SIG-M5 treated with dmso at 0.1 percent for 504 hours (cell line): ENCODE measurements at regions not wholly inside any gene's neighbourhood (a gene's known extent, or its start where the extent isn't known, plus 50 kb on each side); places are given as distances from the start of the nearest gene placed in this dataset.
"Not testable (repeated sequence)": the region's sequence is repeated elsewhere in the genome, so short reads cannot be mapped to it uniquely, and the experiment has no call there.

ENCODE experiments used
- DNase-seq: peaks from one replicate; lab custom pipeline; 2025; ENCODE audit not compliant: unreplicated experiment; lab: John Stamatoyannopoulos, UW

DNA sequence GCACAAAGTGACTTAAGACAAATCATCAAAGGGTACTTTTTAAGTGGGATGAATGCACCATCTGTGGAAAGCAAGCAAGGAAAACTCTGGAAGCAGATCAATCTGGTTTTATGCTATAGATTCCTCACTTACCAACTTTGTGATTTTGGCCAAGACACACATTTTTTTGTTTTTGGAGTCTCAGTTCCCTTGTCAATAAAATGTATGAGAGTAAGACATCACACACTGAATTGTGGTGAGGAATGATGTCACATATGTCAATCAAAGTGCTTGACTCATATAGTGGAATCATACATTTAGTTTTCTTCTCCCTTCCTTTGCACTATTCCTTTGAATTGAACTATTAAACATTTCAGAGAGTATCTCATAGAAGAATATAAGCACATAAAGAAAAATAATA lies 620.5 kb upstream of the CITED2 start:
- DNase-seq = no peak

DNA sequence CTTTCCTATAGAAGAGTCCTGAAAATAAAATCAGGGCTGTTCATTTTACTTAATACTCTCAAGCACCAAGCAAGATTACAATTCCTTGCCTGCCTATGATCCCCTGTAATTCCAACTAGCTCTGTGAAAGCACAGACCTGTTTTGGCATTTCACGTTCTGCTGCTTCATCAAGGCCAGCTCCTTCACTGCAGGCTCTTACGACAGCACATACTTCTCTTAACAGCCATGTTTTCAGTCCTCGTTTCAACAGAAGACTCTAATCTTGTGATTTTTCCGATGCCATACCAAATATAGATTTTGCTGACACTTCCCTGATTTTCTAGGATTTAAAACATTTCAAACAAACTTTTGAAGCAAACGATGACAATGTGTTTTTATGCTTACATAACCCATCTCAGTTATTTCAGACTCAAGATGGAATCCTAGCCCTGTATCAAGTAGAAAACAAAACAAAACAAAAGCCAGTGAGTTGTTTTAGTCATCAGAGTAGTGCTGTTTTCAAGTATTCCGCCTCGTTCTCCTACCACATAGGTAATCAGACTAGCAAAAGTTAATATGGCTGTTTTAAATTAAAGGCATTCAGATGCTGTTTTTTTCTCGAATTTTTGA lies 616.5 kb upstream of the CITED2 start:
- DNase-seq = no peak

DNA sequence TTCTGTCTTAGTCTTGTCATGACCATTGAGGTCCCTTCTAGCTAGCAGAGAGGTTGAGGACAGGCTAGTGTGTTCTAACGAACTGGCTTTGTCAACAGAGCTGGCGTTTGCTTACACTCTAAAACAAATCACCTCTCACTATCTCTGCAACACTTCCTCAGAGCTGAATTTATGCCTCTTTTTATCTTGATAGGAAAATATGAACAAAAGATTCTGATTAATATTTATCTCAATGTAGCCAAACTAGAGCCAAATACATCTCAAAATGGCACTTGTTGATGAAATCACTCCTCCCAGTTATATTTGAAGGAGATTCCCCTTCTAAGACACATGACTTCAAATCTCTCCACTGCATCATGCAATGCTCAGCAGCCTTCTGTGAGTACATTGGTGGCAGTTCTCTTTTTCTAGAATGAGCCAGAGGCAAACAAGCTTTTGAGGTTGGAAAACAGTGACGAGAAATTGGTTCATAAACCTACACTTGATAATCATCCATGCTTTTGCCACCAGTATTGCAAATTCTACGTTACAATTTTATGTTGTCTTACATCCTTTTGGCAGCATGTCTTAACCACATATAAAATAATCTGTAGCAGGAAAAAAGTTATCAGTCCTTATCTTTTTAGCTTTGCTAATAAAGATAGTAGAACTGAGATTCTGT lies 615.7 kb upstream of the CITED2 start:
- no peak for DNase-seq

DNA sequence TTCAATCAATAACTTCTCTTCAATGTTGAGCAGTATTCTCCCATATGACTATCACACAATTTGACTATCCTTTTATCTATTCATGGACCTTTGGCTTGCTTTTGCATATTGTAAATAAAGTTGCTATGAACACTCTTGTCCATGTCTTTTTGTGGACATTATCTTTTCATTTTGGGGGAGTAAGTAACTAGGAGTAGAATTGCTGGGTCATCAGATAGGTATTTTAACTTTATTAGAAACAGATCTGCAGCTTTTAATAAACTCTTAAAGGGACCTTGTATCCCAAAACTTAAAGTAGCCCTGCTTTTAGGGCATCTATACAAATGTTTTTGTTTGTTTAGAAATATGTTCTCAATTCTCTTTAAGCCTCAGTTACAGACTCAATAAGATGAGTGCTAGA lies 614.2 kb upstream of the CITED2 start:
- no peak for DNase-seq

- no peak for DNase-seq
Measured at GRCh38 chr6:139987091-139987490, 612.6 kb upstream of the CITED2 start.

DNA sequence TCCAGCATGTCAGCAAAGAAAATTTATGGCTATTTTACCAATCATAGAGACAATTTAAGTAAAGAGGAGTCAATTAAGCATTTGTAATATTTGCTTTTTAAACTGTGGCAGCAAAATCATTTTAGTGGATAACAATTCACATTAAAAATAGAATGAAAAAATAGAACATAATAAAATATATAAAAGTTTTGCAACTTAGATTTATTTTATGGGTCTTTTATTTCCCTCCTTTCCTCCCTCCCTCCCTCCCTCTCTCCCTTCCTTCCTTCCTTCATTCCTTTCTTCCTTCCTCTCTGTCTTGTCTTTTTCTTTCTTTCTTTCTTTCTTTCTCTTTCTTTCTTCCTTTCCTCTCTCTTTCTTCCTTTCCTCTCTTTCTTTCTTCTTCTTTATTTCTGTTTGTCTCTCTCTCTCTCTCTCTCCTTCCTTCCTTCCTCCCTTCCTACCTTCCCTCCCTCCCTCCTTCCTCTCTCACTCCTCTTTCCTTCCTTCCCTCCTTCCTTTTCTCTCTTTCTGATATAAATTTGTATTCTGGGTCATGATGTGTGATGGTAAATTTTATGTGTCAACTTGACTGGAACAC lies 610.9 kb upstream of the CITED2 start:
- DNase-seq = no peak

- DNase-seq = no peak
Measured at GRCh38 chr6:139984317-139984716, 609.9 kb upstream of the CITED2 start.

- DNase-seq = no peak
Measured at GRCh38 chr6:139983555-139984276, 609.3 kb upstream of the CITED2 start.

DNA sequence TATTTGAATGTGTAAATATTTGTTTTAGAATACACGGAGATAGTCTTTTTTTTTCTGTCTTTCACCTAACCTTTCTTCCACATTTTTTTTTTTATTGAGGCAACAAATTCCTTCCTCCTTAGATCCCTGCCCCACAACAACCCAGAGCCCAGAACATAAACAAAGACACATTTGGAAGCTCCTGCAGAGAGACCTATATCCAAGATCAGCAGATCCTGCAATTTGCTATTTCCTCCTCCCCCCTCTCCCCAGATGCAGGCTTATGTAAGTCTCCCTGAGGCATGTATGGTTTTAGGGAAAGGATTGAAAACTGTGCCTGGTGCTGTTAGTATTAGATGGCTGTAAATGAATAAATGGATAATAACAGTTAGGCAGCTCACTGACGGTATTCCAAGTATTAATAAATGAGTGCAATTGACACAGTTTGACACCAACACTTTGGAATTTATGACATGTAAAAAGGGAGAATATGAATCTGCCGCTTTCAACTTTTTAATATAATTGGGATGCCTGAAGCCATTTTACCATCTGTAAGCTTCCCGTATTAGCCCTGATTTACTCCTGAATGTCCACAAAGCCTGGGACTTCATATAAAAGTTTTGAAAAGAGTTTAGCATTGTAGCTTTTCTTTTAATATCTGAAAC lies 608.3 kb upstream of the CITED2 start:
- no peak for DNase-seq

- DNase-seq = no peak
Measured at GRCh38 chr6:139982195-139982594, 607.7 kb upstream of the CITED2 start.

GRCh38 chr6:139981768-139982181 lies 607.3 kb upstream of the CITED2 start:
- DNase-seq = no peak

- no peak for DNase-seq
Measured at GRCh38 chr6:139981066-139981624, 606.7 kb upstream of the CITED2 start.

- DNase-seq = not testable (repeated sequence)
Measured at GRCh38 chr6:139980631-139981030, 606.2 kb upstream of the CITED2 start.

- no peak for DNase-seq
Measured at GRCh38 chr6:139979021-139979725, 604.7 kb upstream of the CITED2 start.

- DNase-seq = peak; percentile 54
Measured at GRCh38 chr6:139977887-139978332, 603.5 kb upstream of the CITED2 start.

- DNase-seq = peak; percentile 29
Measured at GRCh38 chr6:139973669-139974344, 599.4 kb upstream of the CITED2 start.

DNA sequence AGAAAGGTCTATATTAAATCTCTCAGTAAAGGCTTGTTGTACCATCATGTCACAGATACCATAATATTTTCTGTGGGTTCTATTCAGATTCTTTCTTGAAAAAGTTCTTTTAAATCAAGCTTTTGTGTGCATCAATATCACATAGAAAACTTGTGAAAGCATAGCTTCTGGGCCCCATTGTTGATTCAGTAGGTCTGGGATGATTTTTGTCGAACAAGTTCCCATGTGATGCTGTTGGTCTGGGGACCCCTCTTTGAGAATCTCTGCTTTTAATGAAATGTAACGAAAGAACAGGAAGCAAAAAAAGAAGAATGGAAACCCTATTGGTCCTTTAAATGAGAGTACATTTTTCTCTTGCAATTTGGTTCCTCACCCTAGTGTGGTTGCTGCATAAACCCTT lies 597.7 kb upstream of the CITED2 start:
- no peak for DNase-seq

GRCh38 chr6:139970591-139970991 lies 596.1 kb upstream of the CITED2 start:
- DNase-seq = no peak

DNA sequence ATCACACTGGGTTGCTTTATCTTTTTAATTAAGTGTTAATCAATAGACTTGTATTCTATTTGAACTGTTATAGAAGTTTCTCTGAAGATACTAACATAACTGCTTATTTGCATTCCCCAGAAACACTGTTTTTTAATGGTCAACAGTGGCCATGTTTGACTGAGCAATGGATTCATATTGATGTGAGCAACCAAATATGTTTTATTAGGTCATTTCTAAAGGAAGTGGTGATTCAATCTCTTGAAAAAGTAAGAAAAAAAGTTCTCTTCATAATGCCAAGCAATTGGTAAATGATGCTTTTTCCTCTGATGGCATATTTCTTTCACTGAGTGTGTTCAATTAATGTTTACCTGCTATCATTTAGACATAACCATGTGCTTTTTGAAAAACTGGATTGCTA lies 593.0 kb upstream of the CITED2 start:
- DNase-seq = no peak

GRCh38 chr6:139965393-139965792 lies 590.9 kb upstream of the CITED2 start:
- no peak for DNase-seq
